ENCODE measurements at regions not wholly inside any gene's neighbourhood (a gene's known extent, or its start where the extent isn't known, plus 50 kb on each side); places are given as distances from the start of the nearest gene placed in this dataset.

DNA sequence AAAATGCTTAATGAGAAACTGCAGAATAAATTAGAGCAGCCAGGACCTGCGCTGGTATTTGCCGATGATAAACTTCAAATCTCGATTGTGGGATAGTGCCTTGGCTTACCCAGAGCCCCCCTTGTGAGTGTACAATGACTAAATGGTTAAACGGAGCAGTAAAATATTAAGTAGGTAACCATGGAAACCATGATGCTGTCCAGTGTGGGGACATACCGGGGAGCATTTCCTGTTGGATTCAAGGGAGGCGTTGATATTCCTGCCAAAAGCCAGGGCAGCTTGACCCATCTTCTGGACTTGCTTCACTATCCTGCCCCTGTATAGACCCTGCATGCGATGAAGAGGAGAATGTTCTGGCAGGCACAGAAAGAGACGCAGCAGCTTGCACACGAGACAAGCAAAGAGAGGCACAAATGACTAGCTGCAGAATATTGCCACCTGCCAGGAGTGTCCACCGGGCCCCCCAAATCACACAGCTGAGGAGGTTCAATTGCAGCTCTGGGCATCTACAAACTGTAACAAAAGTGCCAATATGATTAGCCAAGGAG is 255.3 kb upstream of the TSHZ3 start (continued):
- TF ChIP-seq TEAD4 (IDR thresholded peaks at IDR 0.05; ENCODE audit: low read depth, low read length): no peak
- TF ChIP-seq MAX (IDR thresholded peaks at IDR 0.05): no peak
- no peak for TF ChIP-seq BRCA1 (IDR thresholded peaks at IDR 0.05; ENCODE audit: low read depth, low read length)
- TF ChIP-seq SIN3A (conservative IDR thresholded peaks at IDR 0.05 in 1 of 2, IDR thresholded peaks at IDR 0.05 in 1 of 2; ENCODE audit: low read depth in 1 of 2, low read length in 2 of 2): no peak
- no peak for TF ChIP-seq CREB1 (IDR thresholded peaks at IDR 0.05)
- TF ChIP-seq SUZ12 (IDR thresholded peaks at IDR 0.05; ENCODE audit: low read length): no peak
- TF ChIP-seq TAF7 (optimal IDR thresholded peaks at IDR 0.05; ENCODE audit: borderline replicate concordance, low read depth, low read length): no peak
